Panc1 (cell line): ENCODE measurements at regions not wholly inside any gene's neighbourhood (a gene's known extent, or its start where the extent isn't known, plus 50 kb on each side); places are given as distances from the start of the nearest gene placed in this dataset.

Source experiments
- CTCF ChIP-seq: fragments of 450-650 bp; IDR thresholded peaks from 2 replicates; pipeline ENCODE4 v1.5.1; 2017; ENCODE audit warnings: mild to moderate bottlenecking
- POLR2AphosphoS5 ChIP-seq: IDR thresholded peaks from 2 replicates; pipeline ENCODE4 v1.6.1; 2012; ENCODE audit warnings: mild to moderate bottlenecking, low read depth, low read length, moderate library complexity
- REST ChIP-seq, 2 experiments: IDR thresholded peaks; 2 replicates each; pipeline ENCODE4 v1.6.1; 2011 to 2012; ENCODE audit warnings: low read depth in 2 of 2, control low read depth in 1 of 2, low read length in 1 of 2, mild to moderate bottlenecking in 1 of 2, moderate library complexity in 1 of 2; ENCODE audit not compliant: insufficient read depth in 1 of 2
- SIN3A ChIP-seq: IDR thresholded peaks from 2 replicates; pipeline ENCODE4 v1.6.1; 2012; ENCODE audit warnings: low read depth, mild to moderate bottlenecking, low read length, moderate library complexity, borderline replicate concordance; ENCODE audit not compliant: insufficient read depth
- TCF7L2 ChIP-seq: IDR thresholded peaks from 2 replicates; pipeline ENCODE4 v1.6.1; 2011; ENCODE audit warnings: mild to moderate bottlenecking, low read depth, low read length, inconsistent platforms

GRCh38 chr3:99576904-99577559 lies 61.4 kb upstream of the COL8A1 start:
- no peak for TF ChIP-seq POLR2AphosphoS5
- TF ChIP-seq CTCF = no peak
- no peak for TF ChIP-seq REST (IDR thresholded peaks at IDR 0.05; ENCODE audit: insufficient read depth in 1 of 2, low read depth in 2 of 2, low read length in 1 of 2)
- TF ChIP-seq SIN3A = no peak
- TF ChIP-seq TCF7L2 = no peak
